Astrocyte of the spinal cord (primary cell): ENCODE measurements at regions not wholly inside any gene's neighbourhood (a gene's known extent, or its start where the extent isn't known, plus 50 kb on each side); places are given as distances from the start of the nearest gene placed in this dataset.
"Not testable (repeated sequence)": the region's sequence is repeated elsewhere in the genome, so short reads cannot be mapped to it uniquely, and the experiment has no call there.

Source experiments
- DNase-seq: peaks from one replicate; pipeline ENCODE4 v3.0.0; 2011; ENCODE audit warnings: low read depth, low spot score
- H3K4me3 ChIP-seq: 2 replicates; pipeline ENCODE4 v1.5.1; 2011; ENCODE audit warnings: low read depth, mild to moderate bottlenecking, low read length, moderate library complexity
- CTCF ChIP-seq: IDR thresholded peaks from 2 replicates; pipeline ENCODE4 v1.5.1; 2012; ENCODE audit warnings: low read depth, mild to moderate bottlenecking, low read length, inconsistent platforms
- in situ Hi-C: cut with HindIII; loops from 2 replicates; pipeline ENCODE4 v1.10.0; 2017; ENCODE audit warnings: low sequenced_read_pairs

GRCh38 chr4:60962286-60962685 lies 237.8 kb upstream of the ADGRL3 start:
- no peak for DNase-seq
- no peak overlapping the region for H3K4me3 ChIP-seq
- peak; percentile 23 for TF ChIP-seq CTCF
- in situ Hi-C loops = no loop called here

- no peak overlapping the region for H3K4me3 ChIP-seq
- TF ChIP-seq CTCF = no peak
- no peak for DNase-seq
- in situ Hi-C loops = no loop called here
Measured at GRCh38 chr4:60981534-60981933, 218.6 kb upstream of the ADGRL3 start.

- DNase-seq = no peak
- in situ Hi-C loops = no loop called here
Measured at GRCh38 chr4:60989141-60989540, 211.0 kb upstream of the ADGRL3 start.

GRCh38 chr4:60992037-60992436 lies 208.1 kb upstream of the ADGRL3 start:
- no peak overlapping the region for H3K4me3 ChIP-seq
- DNase-seq = peak; percentile 80
- in situ Hi-C loops = no loop called here
- TF ChIP-seq CTCF = no peak

More at GRCh38 chr4:60989141-60989540, 211.0 kb upstream of the ADGRL3 start:
- no peak for TF ChIP-seq CTCF
- H3K4me3 ChIP-seq = no peak overlapping the region

- no peak for TF ChIP-seq CTCF
- H3K4me3 ChIP-seq = no peak overlapping the region
- in situ Hi-C loops = no loop called here
- peak; percentile 49 for DNase-seq
Measured at GRCh38 chr4:61003301-61003700, 196.8 kb upstream of the ADGRL3 start.

GRCh38 chr4:61004651-61005170 lies 195.4 kb upstream of the ADGRL3 start:
- no peak for DNase-seq
- H3K4me3 ChIP-seq = no peak overlapping the region
- in situ Hi-C loops = no loop called here
- TF ChIP-seq CTCF = no peak

GRCh38 chr4:61011051-61011450 lies 189.1 kb upstream of the ADGRL3 start:
- no peak overlapping the region for H3K4me3 ChIP-seq
- in situ Hi-C loops = no loop called here
- TF ChIP-seq CTCF = no peak
- DNase-seq = peak; percentile 17

- H3K4me3 ChIP-seq, DNase-seq, in situ Hi-C loops: not testable (repeated sequence)
Measured at GRCh38 chr4:61011936-61012335, 188.2 kb upstream of the ADGRL3 start.
